ENCODE measurements at regions not wholly inside any gene's neighbourhood (a gene's known extent, or its start where the extent isn't known, plus 50 kb on each side); places are given as distances from the start of the nearest gene placed in this dataset.

- H3K9me3 ChIP-seq, result no peaks in the 10 kb centered on the region
- H3K4me1 ChIP-seq, result no peaks in the 10 kb centered on the region
- intact Hi-C loops (cut with DNase I; ENCODE audit: low total_unique reads), result no loop called here
- DNase-seq, result peak in 1 of 2 donors; percentile 54
- no peak overlapping the region for H3K4me3 ChIP-seq
- H3K36me3 ChIP-seq, result no peaks in the 10 kb centered on the region
- TF ChIP-seq CTCF (IDR thresholded peaks at IDR 0.05), result no peak
- TF ChIP-seq POLR2A (IDR thresholded peaks at IDR 0.05), result no peak
- no peak for TF ChIP-seq EP300 (IDR thresholded peaks at IDR 0.05)
- TF ChIP-seq POLR2AphosphoS5 (IDR thresholded peaks at IDR 0.05), result no peak
- no peaks in the 10 kb centered on the region for H3K27me3 ChIP-seq
- WGBS, 5 donors, result 72 to 80% (median 77%) methylated on average over 14 of the region's 14 CpGs
- H3K27ac ChIP-seq, result no peak overlapping the region
These were observed 186.7 kb upstream of the SYT13 start for GRCh38 chr11:45472716-45473317.

- Histone ChIP-seq H3K27me3 (no peaks in the 10 kb centered on the region), H3K36me3 (no peaks in the 10 kb centered on the region), H3K4me1 (no peaks in the 10 kb centered on the region), H3K9me3 (no peaks in the 10 kb centered on the region), H3K4me3 (no peak overlapping the region), H3K27ac (no peak overlapping the region)
- DNase-seq, result no peak
- intact Hi-C loops (cut with DNase I; ENCODE audit: low total_unique reads), result no loop called here
- TF ChIP-seq POLR2AphosphoS5 (IDR thresholded peaks at IDR 0.05) (no peak), CTCF (IDR thresholded peaks at IDR 0.05) (no peak), POLR2A (IDR thresholded peaks at IDR 0.05) (no peak), EP300 (IDR thresholded peaks at IDR 0.05) (no peak)
- WGBS, 5 donors, result 69 to 87% (median 81%) methylated on average over 4 of the region's 4 CpGs
These were observed 185.1 kb upstream of the SYT13 start for GRCh38 chr11:45471266-45471665.

- Histone ChIP-seq H3K36me3 (no peaks in the 10 kb centered on the region), H3K27me3 (no peaks in the 10 kb centered on the region), H3K27ac (no peak overlapping the region), H3K9me3 (no peaks in the 10 kb centered on the region), H3K4me3 (no peak overlapping the region), H3K4me1 (no peaks in the 10 kb centered on the region)
- 70 to 81% (median 79%) methylated on average over 3 of the region's 3 CpGs for WGBS, 5 donors
- no peak for DNase-seq
- TF ChIP-seq CTCF (IDR thresholded peaks at IDR 0.05) (no peak), EP300 (IDR thresholded peaks at IDR 0.05) (no peak), POLR2AphosphoS5 (IDR thresholded peaks at IDR 0.05) (no peak), POLR2A (IDR thresholded peaks at IDR 0.05) (no peak)
- intact Hi-C loops (cut with DNase I; ENCODE audit: low total_unique reads), result no loop called here
These were observed 184.6 kb upstream of the SYT13 start for GRCh38 chr11:45470794-45471167.

- Histone ChIP-seq H3K27ac (no peak overlapping the region), H3K27me3 (no peaks in the 10 kb centered on the region), H3K36me3 (no peaks in the 10 kb centered on the region), H3K4me1 (no peaks in the 10 kb centered on the region), H3K4me3 (no peak overlapping the region), H3K9me3 (no peaks in the 10 kb centered on the region)
- no peak for TF ChIP-seq EP300 (IDR thresholded peaks at IDR 0.05)
- TF ChIP-seq POLR2A (IDR thresholded peaks at IDR 0.05), result no peak
- no peak for TF ChIP-seq POLR2AphosphoS5 (IDR thresholded peaks at IDR 0.05)
- no peak for TF ChIP-seq CTCF (IDR thresholded peaks at IDR 0.05)
- 64 to 71% (median 65%) methylated on average over 8 of the region's 8 CpGs for WGBS, 5 donors
- DNase-seq, result peak in 1 of 2 donors; percentile 31
- intact Hi-C loops (cut with DNase I; ENCODE audit: low total_unique reads), result no loop called here
These were observed 184.1 kb upstream of the SYT13 start for GRCh38 chr11:45470151-45470793.

Data from stomach (tissue), 8 donors.